KG1 (cell line): ENCODE measurements at regions not wholly inside any gene's neighbourhood (a gene's known extent, or its start where the extent isn't known, plus 50 kb on each side); places are given as distances from the start of the nearest gene placed in this dataset.

Source experiments
- DNase-seq: peaks from one replicate; lab custom pipeline; 2025; lab: John Stamatoyannopoulos, UW

GRCh38 chr18:77857678-77858655 is 608.3 kb downstream of the GALR1 start:
- no peak for DNase-seq

DNA sequence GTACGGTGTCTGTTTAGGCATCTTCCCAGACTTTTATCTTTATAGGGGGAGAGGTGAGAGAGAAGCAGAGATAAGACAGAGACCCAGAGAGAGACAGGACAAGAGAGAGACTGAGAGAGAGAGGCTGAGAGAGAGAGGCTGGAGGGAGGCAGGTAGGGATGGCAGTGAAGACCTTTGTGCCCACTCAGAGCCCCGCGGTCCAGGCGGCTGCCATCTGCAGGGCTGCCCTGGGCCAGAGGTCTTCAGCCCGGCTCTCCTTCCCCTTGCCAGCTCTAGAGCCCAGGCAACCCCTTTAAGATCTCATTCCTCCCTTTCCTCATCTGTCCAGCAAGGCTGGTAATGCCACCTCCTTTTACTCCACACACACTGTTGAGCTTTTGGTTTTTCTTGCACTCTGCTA is 610.0 kb downstream of the GALR1 start:
- DNase-seq, result no peak

DNA sequence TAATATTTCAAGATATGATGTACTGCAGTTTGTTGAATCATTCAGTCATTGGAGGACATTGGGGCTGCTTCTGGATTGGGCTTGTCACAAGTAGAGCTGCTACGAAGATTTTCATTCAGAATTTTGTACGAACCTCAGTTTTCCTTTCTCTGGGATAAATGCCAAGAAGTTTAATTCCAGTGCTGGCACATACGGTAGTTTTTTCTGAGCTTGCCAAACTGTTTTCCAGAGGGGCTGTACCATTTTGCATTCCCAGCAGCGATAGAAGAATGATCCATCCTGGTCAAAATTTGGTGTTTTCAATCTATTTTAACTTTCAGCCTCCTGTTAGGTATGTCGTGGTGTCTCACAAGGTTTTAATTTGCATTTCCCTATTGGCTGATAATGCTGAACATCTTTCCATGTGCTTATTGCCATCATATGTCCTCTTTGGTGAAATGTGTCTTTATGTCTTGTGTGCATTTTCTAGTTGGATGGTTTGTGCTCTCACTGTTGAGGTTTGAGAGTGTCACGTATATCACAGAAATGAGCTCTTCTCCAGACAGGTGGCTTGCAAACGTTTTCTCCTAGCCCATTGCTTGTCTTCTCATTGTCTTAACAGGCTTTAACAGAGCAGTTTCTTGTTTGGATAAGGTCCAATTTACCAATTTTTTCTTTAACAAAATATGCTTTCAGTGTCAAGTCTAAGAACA is 612.6 kb downstream of the GALR1 start:
- DNase-seq, result no peak

DNA sequence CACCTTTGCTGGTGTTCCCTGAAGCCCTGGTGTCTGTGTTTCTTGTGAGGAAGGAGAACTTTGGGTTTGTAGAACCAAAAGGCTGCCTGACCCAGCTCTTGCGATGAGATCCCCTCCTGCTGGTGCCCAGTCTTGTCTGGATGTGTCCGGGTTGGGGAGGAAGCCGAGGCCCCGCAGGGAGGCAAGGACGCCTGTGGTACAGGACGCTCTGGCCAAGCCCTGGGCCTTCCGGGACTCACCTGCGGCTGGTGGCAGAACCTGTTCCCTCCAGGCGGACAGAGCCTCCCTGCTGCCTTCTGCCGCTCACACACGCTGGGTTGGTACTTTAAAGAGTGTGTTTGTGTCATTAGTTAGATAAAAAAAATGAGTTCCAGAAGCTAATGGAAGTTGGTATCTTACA is 616.2 kb downstream of the GALR1 start:
- DNase-seq, result no peak

- no peak for DNase-seq
These were observed 616.7 kb downstream of the GALR1 start for GRCh38 chr18:77866351-77866750.

GRCh38 chr18:77870199-77870598 is 620.6 kb downstream of the GALR1 start:
- DNase-seq, result no peak

GRCh38 chr18:77870894-77871293 is 621.2 kb downstream of the GALR1 start:
- DNase-seq, result no peak

DNA sequence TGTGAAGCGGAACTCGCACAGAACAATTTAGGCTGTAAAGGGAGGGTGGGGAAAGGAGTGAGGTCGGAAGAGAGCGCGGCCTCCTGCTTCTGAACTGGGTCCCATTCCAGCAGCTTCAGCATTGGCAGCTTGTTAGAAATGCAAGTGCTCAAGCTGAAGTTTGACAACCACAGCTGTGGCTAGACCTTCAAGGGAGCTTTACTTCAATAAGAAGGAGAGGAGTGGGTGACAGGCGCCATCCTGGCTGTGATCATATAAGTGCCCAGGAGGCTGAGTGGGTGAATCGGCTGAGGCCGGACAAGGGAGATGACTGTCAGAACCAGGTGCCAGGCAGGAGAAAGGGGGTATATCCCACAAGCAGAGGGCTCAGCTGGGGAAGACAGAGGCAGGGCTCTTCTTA is 622.5 kb downstream of the GALR1 start:
- no peak for DNase-seq

GRCh38 chr18:77876319-77876865 is 626.7 kb downstream of the GALR1 start:
- no peak for DNase-seq

DNA sequence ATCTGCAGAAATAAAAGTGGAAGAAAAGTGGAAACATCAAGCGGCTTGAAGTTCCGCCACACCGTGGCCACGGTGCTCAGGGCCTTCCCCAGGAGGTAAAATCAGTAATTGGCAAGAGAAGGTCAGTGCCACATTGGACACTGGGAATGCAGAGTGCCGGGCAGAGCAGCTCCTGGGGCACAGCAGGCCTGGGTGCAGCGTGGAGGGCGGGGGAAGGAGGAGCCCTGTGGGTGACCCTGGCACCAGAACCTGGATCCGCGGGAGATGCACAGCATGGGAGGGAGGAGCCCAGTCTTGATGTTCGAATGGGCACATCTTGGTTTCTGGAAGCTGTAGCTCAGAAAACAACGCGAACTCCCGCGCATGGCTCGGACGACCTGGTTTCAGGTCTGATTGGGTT is 630.2 kb downstream of the GALR1 start:
- DNase-seq, result no peak

DNA sequence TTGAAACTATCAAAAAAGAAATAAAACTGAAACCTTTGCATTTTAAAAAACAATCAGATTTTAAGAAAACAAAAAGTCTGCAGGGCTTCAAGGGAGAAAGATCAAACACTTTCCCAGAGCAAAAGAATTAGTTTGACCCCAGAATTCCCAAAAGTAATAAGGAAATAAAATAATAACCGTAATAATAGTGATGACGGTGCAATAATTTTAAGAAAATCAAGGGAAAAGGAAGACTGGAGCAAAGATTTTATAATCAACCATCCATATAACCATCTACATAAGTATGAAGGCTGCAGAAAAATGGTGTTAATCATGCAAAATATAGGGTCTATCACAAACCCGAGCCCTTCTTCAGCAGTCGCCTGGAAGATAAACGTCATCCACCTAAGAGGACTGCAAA is 634.8 kb downstream of the GALR1 start:
- no peak for DNase-seq

DNA sequence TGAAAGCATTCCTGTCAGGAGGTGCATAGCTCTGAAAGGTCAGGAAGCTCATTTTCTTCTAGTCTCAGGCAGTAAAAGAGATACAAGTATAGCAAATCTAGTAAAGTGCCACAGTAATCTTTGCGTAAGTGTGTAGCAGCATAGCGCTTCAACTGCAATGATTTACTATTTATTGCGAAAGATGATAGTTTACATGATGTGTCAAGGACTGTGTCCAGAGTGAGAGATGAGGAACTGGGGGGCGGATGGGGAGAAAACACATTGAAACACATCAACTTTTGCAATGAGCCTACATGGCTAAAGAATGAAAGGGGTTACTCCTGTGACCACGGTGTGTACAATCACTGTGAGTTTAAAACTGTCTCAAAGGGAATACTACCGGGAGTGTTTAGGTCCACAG is 644.4 kb downstream of the GALR1 start:
- DNase-seq, result no peak

GRCh38 chr18:77895250-77895649 is 645.6 kb downstream of the GALR1 start:
- DNase-seq, result no peak

- DNase-seq, result no peak
These were observed 647.1 kb downstream of the GALR1 start for GRCh38 chr18:77896586-77897252.

DNA sequence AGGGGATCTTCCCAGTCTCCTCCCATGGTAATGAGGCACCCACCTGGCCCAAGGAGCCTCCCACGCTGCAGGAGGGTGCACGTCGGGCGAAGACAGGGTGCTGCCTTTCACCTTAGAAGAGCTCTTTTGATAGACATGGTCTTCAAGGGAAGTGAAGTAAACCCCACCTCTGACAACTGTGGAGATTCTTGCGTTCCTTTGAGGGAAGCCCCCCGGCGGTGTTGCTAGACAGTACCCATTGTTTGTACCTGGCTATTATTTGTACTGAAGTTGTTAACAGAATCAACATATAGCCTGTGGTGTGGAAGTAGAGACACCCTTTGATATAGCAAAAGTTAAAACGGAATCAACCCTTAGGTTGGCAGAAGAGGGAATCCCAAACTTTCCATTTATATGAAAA is 648.0 kb downstream of the GALR1 start:
- DNase-seq, result no peak

- DNase-seq, result peak; percentile 17
These were observed 650.5 kb downstream of the GALR1 start for GRCh38 chr18:77899972-77900754.

DNA sequence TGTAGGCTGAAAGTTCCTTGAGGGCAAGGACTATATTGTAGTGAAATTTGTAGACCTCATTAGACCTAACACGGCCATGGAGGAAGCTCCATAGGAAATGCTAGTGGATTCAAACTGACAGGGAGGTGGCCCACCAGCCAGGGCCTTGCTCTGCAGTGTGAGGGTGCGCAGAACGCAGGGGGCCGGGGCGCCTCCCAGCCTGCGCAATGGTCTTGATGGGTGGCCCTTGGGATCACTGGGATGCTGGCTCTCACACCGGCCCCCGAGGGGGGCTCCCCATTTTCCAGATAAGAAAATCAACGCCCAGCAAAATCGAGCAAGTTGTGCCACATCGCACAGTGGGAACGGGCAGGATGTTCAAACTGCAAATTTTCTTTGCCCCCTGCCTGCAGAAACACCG is 655.4 kb downstream of the GALR1 start:
- no peak for DNase-seq

GRCh38 chr18:77905449-77906055 is 655.9 kb downstream of the GALR1 start:
- DNase-seq, result no peak

- no peak for DNase-seq
These were observed 656.6 kb downstream of the GALR1 start for GRCh38 chr18:77906103-77906892.

GRCh38 chr18:77910347-77910746 is 660.7 kb downstream of the GALR1 start:
- DNase-seq, result no peak
